Activated CD4-positive, alpha-beta T cell treated with anti-CD3 and anti-CD28 coated beads, Interleukin-2, amount 50 U/mL, for 16 hours (primary cell): ENCODE measurements at regions not wholly inside any gene's neighbourhood (a gene's known extent, or its start where the extent isn't known, plus 50 kb on each side); places are given as distances from the start of the nearest gene placed in this dataset.
"Not testable (repeated sequence)": the region's sequence is repeated elsewhere in the genome, so short reads cannot be mapped to it uniquely, and the experiment has no call there.

Experiments
- DNase-seq: peaks from one replicate; pipeline ENCODE4 v3.0.0-alpha.2; 2020

- no peak for DNase-seq
Measured at GRCh38 chr13:107999751-108000150, 215.6 kb downstream of the LIG4 start.

- DNase-seq, result no peak
Measured at GRCh38 chr13:107994137-107994536, 221.2 kb downstream of the LIG4 start.

GRCh38 chr13:107993239-107993949 is 221.9 kb downstream of the LIG4 start:
- no peak for DNase-seq

- DNase-seq, result no peak
Measured at GRCh38 chr13:107992542-107992941, 222.8 kb downstream of the LIG4 start.

- no peak for DNase-seq
Measured at GRCh38 chr13:107977071-107977574, 238.2 kb downstream of the LIG4 start.

GRCh38 chr13:107976628-107977027 is 238.7 kb downstream of the LIG4 start:
- DNase-seq, result no peak

- DNase-seq, result no peak
Measured at GRCh38 chr13:107974409-107974808, 240.9 kb downstream of the LIG4 start.

GRCh38 chr13:107969546-107969945 is 245.8 kb downstream of the LIG4 start:
- no peak for DNase-seq

- DNase-seq, result no peak
Measured at GRCh38 chr13:107968470-107968869, 246.9 kb downstream of the LIG4 start.

GRCh38 chr13:107964395-107964794 is 250.9 kb downstream of the LIG4 start:
- no peak for DNase-seq

GRCh38 chr13:107961849-107962608 is 253.3 kb downstream of the LIG4 start:
- DNase-seq, result no peak

GRCh38 chr13:107960301-107960700 is 255.0 kb downstream of the LIG4 start:
- DNase-seq, result no peak

- no peak for DNase-seq
Measured at GRCh38 chr13:107956889-107957288, 258.4 kb downstream of the LIG4 start.

- DNase-seq, result no peak
Measured at GRCh38 chr13:107942030-107942617, 273.2 kb downstream of the LIG4 start.

- DNase-seq, result no peak
Measured at GRCh38 chr13:107941345-107942029, 273.8 kb downstream of the LIG4 start.

GRCh38 chr13:107937848-107938247 is 277.5 kb downstream of the LIG4 start:
- no peak for DNase-seq

GRCh38 chr13:107931056-107931455 is 284.3 kb downstream of the LIG4 start:
- no peak for DNase-seq

GRCh38 chr13:107928762-107929161 is 286.6 kb downstream of the LIG4 start:
- no peak for DNase-seq

- DNase-seq, result no peak
Measured at GRCh38 chr13:107927557-107927956, 287.8 kb downstream of the LIG4 start.

- DNase-seq, result not testable (repeated sequence)
Measured at GRCh38 chr13:107926515-107926914, 288.8 kb downstream of the LIG4 start.

GRCh38 chr13:107916902-107917301 is 298.4 kb downstream of the LIG4 start:
- DNase-seq, result not testable (repeated sequence)

- no peak for DNase-seq
Measured at GRCh38 chr13:107912745-107913144, 302.6 kb downstream of the LIG4 start.
